Neural progenitor cell (in vitro differentiated cells): ENCODE measurements at regions not wholly inside any gene's neighbourhood (a gene's known extent, or its start where the extent isn't known, plus 50 kb on each side); places are given as distances from the start of the nearest gene placed in this dataset.
"Not testable (repeated sequence)": the region's sequence is repeated elsewhere in the genome, so short reads cannot be mapped to it uniquely, and the experiment has no call there.

Experiments used
- DNase-seq: peaks from one replicate; pipeline ENCODE4 v3.0.0-alpha.2; 2016; ENCODE audit warnings: low spot score
- H2AFZ ChIP-seq: fragments of 200-600 bp; sonication (generic); replicated peaks from 2 replicates; pipeline ENCODE4 v1.6.1; 2016; ENCODE audit warnings: antibody characterized with exemption
- H3F3A ChIP-seq: fragments of 200-600 bp; sonication (generic); 2 replicates; pipeline ENCODE4 v1.6.1; 2016; ENCODE audit warnings: antibody characterized with exemption, low read depth
- H3K27ac ChIP-seq: fragments of 200-600 bp; sonication (generic); 2 replicates; pipeline ENCODE4 v1.5.1; 2016; ENCODE audit warnings: mild to moderate bottlenecking
- H3K27me3 ChIP-seq: fragments of 200-600 bp; sonication (generic); 2 replicates; pipeline ENCODE4 v1.6.1; 2016; ENCODE audit warnings: mild to moderate bottlenecking, moderate library complexity
- H3K36me3 ChIP-seq: fragments of 200-600 bp; sonication (generic); 2 replicates; pipeline ENCODE4 v1.5.1; 2016
- H3K4me1 ChIP-seq: fragments of 200-600 bp; sonication (generic); 2 replicates; pipeline ENCODE4 v1.6.1; 2016; ENCODE audit warnings: mixed run types
- H3K4me2 ChIP-seq: fragments of 200-600 bp; sonication (generic); 2 replicates; pipeline ENCODE4 v1.6.1; 2016
- H3K4me3 ChIP-seq: fragments of 200-600 bp; sonication (generic); 2 replicates; pipeline ENCODE4 v1.5.1; 2016
- H3K79me2 ChIP-seq: fragments of 200-600 bp; sonication (generic); 2 replicates; pipeline ENCODE4 v1.6.1; 2016; ENCODE audit warnings: low read depth
- H3K9ac ChIP-seq: fragments of 200-600 bp; sonication (generic); 2 replicates; pipeline ENCODE4 v1.6.1; 2016
- H3K9me3 ChIP-seq: fragments of 200-600 bp; sonication (generic); 2 replicates; pipeline ENCODE4 v1.5.1; 2016; ENCODE audit warnings: low read depth
- H4K20me1 ChIP-seq: fragments of 200-600 bp; sonication (generic); 2 replicates; pipeline ENCODE4 v1.6.1; 2016; ENCODE audit warnings: low read depth
- H3K27ac Mint-ChIP-seq: 3 replicates; pipeline ENCODE4 v1.8.0; 2021; ENCODE audit warnings: mixed read lengths
- H3K27me3 Mint-ChIP-seq: 2 replicates; pipeline ENCODE4 v1.8.0; 2022; ENCODE audit warnings: low read depth, mild to moderate bottlenecking, inconsistent platforms, moderate library complexity, mixed read lengths; ENCODE audit not compliant: insufficient read depth
- H3K36me3 Mint-ChIP-seq: 3 replicates; pipeline ENCODE4 v1.8.0; 2021; ENCODE audit warnings: mixed read lengths
- H3K4me1 Mint-ChIP-seq: 3 replicates; pipeline ENCODE4 v1.8.0; 2021; ENCODE audit warnings: mixed read lengths
- H3K4me3 Mint-ChIP-seq: 3 replicates; pipeline ENCODE4 v1.8.0; 2021; ENCODE audit warnings: mild to moderate bottlenecking, moderate library complexity, mixed read lengths
- H3K9me3 Mint-ChIP-seq: 3 replicates; pipeline ENCODE4 v1.8.0; 2020; ENCODE audit warnings: mixed read lengths
- CTCF ChIP-seq: fragments of 200-600 bp; sonication (generic); IDR thresholded peaks from 2 replicates; pipeline ENCODE4 v1.5.1; 2017; ENCODE audit warnings: antibody characterized with exemption, mild to moderate bottlenecking
- EZH2 ChIP-seq: fragments of 200-600 bp; sonication (generic); IDR thresholded peaks from 2 replicates; pipeline ENCODE4 v1.6.1; 2017; ENCODE audit warnings: antibody characterized with exemption, mild to moderate bottlenecking, moderate library complexity
- EZH2phosphoT487 ChIP-seq: fragments of 200-600 bp; sonication (generic); IDR thresholded peaks from 2 replicates; pipeline ENCODE4 v1.6.1; 2017; ENCODE audit warnings: antibody characterized with exemption

GRCh38 chr14:106421431-106422033 lies 895.1 kb downstream of the TMEM121 start:
- H3K36me3 ChIP-seq, H3K4me1 Mint-ChIP-seq, H3K27ac ChIP-seq, H3K4me1 ChIP-seq, H3K36me3 Mint-ChIP-seq, H3F3A ChIP-seq, H4K20me1 ChIP-seq, H3K4me2 ChIP-seq, H3K79me2 ChIP-seq, H3K27me3 ChIP-seq, H3K27me3 Mint-ChIP-seq, H3K4me3 Mint-ChIP-seq, DNase-seq, H3K27ac Mint-ChIP-seq, H2AFZ ChIP-seq, H3K9ac ChIP-seq, H3K4me3 ChIP-seq: not testable (repeated sequence)
- peak; percentile 18 for TF ChIP-seq CTCF
- H3K9me3 ChIP-seq, result peaks cover 13% of the 10 kb centered on the region
- H3K9me3 Mint-ChIP-seq, result peaks cover 35% of the 10 kb centered on the region

GRCh38 chr14:106422066-106422465 lies 895.7 kb downstream of the TMEM121 start:
- Histone ChIP-seq H3K4me3 (no peak overlapping the region), H3F3A (no peaks in the 10 kb centered on the region), H3K9me3 (peaks cover 13% of the 10 kb centered on the region), H3K79me2 (no peaks in the 10 kb centered on the region), H3K4me1 (no peaks in the 10 kb centered on the region), H4K20me1 (no peaks in the 10 kb centered on the region), H3K4me2 (no peak overlapping the region), H3K9ac (no peak overlapping the region), H3K27me3 (no peaks in the 10 kb centered on the region), H3K36me3 (no peaks in the 10 kb centered on the region), H3K27ac (no peak overlapping the region), H2AFZ (no peak overlapping the region)
- TF ChIP-seq EZH2, result no peak
- no peak for TF ChIP-seq CTCF
- no peak for TF ChIP-seq EZH2phosphoT487
- peaks cover 4% of the 10 kb centered on the region for H3K27me3 Mint-ChIP-seq
- no peak overlapping the region for H3K27ac Mint-ChIP-seq
- no peaks in the 10 kb centered on the region for H3K4me1 Mint-ChIP-seq
- DNase-seq, result no peak
- peaks cover 33% of the 10 kb centered on the region for H3K9me3 Mint-ChIP-seq
- no peak overlapping the region for H3K4me3 Mint-ChIP-seq
- no peaks in the 10 kb centered on the region for H3K36me3 Mint-ChIP-seq

- H3K27me3 Mint-ChIP-seq, H3K4me1 Mint-ChIP-seq, H3F3A ChIP-seq, H3K4me2 ChIP-seq, H3K36me3 Mint-ChIP-seq, H3K27ac Mint-ChIP-seq, H3K4me3 ChIP-seq, H2AFZ ChIP-seq, H3K27ac ChIP-seq, H4K20me1 ChIP-seq, H3K9ac ChIP-seq, H3K79me2 ChIP-seq, DNase-seq, H3K27me3 ChIP-seq, H3K36me3 ChIP-seq, H3K9me3 ChIP-seq, H3K4me1 ChIP-seq, H3K4me3 Mint-ChIP-seq: not testable (repeated sequence)
- peaks cover 30% of the 10 kb centered on the region for H3K9me3 Mint-ChIP-seq
Measured at GRCh38 chr14:106425150-106425549, 898.8 kb downstream of the TMEM121 start.

- Mint-ChIP-seq H3K4me3 (no peak overlapping the region), H3K4me1 (no peaks in the 10 kb centered on the region), H3K27ac (no peak overlapping the region), H3K36me3 (no peaks in the 10 kb centered on the region), H3K27me3 (no peaks in the 10 kb centered on the region), H3K9me3 (peaks cover 58% of the 10 kb centered on the region)
- peaks cover 37% of the 10 kb centered on the region for H3K9me3 ChIP-seq
- H3K27me3 ChIP-seq, result no peaks in the 10 kb centered on the region
- H3F3A ChIP-seq, result no peaks in the 10 kb centered on the region
- no peak overlapping the region for H3K9ac ChIP-seq
- H3K4me2 ChIP-seq, result no peak overlapping the region
- no peaks in the 10 kb centered on the region for H4K20me1 ChIP-seq
- H3K36me3 ChIP-seq, result no peaks in the 10 kb centered on the region
- TF ChIP-seq EZH2phosphoT487, result no peak
- peak; percentile 17 for TF ChIP-seq CTCF
- TF ChIP-seq EZH2, result no peak
- no peaks in the 10 kb centered on the region for H3K4me1 ChIP-seq
- H3K79me2 ChIP-seq, result no peaks in the 10 kb centered on the region
- no peak for DNase-seq
- H3K4me3 ChIP-seq, result no peak overlapping the region
- no peak overlapping the region for H3K27ac ChIP-seq
- no peak overlapping the region for H2AFZ ChIP-seq
Measured at GRCh38 chr14:106436310-106436905, 910.0 kb downstream of the TMEM121 start.
